ENCODE measurements at regions not wholly inside any gene's neighbourhood (a gene's known extent, or its start where the extent isn't known, plus 50 kb on each side); places are given as distances from the start of the nearest gene placed in this dataset.

DNA sequence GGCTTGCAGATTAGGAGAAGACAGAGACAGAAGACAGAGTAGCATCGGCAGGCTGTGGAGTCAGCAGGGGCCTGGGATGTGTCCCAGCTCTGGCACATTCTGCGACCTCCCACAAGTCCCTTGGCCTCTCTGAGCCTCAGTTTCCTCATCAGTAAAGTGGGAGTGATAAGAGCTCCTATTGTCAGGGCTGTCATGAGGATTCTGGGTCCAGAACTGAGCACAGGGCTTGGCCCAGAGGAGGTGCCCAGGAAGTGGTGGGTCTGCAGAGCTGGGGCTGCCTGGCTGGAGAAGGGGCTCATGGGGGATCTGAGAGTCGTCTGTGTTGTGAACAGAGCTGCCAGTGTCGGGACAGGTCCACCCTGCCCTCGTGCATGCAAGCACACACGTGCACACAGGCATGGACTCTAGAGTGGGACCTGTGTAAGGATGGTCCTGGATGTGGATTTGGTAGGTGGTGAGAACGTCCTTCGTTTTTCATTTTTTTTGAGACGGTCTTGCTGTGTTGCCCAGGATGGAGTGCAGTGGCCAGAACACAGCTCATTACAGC lies 262.9 kb downstream of the PTPRU start:
- no peak for DNase-seq

DNA sequence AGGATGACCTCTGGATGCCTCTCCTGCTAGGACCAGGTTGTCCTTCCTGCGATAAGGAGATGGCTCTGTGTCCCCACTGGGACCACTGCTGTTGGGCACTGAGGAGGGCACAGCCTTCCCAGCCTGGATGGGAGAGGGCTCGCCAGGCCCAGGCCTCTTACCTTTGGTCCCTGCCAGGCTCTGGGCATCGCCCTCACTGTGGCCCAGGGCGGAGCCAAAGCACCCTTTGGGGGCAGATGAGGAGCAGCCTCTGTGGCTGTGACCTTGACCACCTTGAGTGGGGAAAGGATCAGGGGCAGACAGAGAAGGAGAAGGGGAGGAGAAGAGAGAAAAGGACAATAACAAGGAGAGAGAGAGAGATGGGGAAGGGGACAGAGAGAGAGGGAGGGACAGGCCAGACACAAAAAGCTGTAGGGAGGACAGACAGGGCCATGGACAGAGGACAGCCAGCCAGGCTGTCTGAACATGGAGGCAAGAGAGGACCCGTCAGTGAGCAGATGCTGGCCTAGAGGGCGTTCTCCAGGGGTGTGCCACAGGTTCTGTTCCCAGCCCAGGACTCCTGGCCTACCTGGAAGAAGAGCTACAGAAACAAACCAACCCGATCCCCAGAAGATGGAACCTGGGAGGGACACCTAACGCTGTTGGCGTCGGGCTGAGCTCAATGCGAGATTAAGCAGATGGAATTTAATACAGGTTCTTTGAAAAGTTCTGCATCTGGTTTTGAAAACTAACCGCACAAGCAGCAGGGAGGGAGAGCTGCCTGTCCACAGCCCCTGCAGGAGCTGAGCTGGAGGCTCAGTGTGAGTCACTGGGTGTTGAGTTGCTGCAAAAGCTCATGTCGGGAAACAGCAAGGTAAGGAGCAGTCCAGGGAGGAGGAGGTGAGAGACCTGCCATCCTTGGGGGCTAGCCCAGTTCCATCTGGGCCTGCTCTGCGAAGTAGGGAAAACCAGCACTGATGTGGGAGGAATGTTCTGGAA lies 262.1 kb downstream of the PTPRU start:
- no peak for DNase-seq

DNA sequence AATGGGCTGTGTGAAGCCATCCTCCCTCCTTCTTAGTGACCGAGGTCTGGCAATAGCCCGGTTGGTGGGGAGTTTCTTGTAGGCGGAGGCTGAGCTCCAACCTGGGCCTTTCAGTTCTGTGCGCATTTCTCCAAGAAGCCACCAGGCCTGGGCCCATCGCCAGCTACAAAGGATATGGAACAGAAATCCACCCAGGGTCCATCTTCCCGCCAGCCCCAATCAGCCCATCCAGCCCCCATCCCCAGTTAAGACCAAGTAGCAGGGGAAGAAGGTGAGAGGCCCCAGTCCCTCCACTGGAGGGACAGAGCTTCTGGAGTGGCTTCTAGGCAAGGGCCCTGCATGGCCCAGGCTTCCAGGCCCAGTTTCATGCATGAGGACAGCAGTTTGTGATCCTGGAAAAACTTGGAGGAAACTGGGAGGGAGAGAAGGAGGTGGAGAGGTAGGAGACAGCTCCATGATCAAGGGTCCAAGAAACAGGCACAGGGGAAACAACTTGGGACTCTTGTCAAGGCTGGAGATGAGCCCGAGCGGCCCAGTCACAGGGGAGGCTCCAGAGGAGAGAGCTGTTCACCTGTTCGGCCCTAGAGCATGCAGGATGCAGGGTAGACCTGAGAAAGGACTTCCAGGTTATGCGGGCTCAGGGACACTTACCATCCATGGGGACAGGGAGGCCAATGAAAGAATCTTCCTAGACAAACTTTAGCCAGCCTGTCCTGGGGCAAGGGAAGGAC lies 261.2 kb downstream of the PTPRU start:
- no peak for DNase-seq

DNA sequence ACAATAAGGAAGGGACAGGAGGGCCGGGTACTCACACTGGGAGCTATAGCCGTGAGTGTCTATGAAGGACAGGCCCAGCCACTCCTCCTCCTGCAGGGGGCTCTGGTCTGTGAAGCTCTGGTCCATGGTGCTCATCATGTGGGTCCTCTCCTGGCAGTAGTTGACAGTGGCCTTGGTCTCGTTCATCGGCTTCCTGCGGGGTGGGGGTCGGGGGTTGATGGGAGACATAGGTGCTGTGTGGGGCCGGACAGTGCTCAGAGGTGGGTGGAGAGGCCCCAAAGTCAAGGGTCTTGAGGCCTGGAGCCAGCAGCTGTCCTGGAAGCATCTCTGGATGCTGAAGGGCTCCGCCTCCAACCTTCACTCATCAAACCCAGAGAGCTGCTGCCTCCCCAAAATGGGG lies 260.4 kb downstream of the PTPRU start:
- DNase-seq: no peak

DNA sequence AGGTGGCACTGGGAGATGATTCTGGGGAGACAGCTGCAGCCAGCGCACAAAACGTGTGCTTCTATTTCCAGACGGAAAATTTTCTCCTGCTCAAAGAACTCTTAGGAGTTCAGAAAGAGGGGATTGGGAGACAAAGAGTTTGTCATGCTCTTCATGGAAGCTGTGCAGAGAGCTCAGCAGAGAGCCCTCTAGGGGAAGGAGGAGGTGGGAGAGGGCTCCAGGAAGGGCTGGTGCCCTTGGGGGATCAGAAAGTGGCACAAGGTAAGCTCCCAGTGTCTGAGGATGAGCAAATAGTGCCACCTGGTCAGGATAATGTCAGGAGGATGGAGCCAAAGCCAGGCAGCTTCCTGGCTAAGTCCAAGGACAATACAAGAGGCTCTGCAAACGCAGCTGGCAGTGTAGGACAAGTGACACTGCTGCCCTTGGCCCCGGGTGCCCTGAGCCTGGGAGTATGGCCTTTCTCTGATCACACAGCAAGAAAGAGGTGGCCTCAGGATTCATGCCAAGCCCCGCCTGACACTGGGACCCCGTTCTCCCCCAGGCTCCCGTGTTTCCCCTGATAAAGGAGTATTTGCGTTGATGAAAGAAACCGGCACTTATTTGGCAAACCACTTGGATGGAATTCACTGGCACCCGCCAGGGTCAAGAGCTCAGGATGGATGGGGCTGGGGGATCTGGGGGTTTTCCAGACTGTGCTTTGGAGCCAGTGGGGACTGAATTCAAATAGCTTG lies 254.0 kb downstream of the PTPRU start:
- DNase-seq: no peak

DNA sequence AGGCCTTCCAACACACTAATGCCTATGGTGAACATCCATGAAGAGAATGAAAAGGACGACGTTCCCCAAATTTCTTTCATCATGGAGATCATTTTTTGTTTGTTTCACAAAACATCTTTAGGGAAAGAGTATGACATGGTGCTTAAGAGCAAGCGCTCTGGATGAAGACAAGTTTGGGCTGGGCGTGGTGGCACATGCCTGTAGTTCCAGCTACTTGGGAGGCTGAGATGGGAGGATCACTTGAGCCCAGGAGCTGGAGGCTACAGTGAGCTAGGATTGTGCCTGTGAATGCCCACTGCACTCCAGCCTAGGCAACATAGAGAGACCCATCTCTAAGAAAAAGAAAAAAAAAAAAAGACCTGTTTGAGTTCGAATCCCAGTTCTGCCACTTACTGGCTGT lies 253.1 kb downstream of the PTPRU start:
- DNase-seq: no peak

DNA sequence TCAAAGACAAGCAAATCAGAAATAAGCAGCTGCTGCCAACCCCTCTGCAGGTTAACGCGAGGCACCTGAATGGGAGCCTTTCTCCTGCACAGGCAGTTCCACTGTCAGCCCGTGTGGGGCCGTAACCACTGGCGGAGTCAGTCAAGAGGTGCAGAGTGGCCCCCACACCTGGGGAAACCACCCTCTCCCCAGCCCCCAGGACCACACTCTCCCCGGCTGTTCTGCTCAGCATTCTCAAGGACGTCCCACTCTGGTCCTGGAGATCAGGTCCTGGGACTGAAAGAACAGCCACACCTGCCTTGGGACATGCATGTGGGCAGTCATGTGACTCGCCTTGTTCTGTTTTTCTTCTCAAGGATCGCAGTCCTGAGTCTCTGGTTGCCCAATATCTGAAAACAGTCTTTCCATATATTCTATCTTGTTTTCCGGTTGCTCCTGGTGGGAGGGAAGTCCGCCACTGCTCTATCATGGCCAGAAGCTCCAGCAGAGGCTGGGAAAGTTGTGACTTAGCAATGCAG lies 252.5 kb downstream of the PTPRU start:
- DNase-seq: no peak

DNA sequence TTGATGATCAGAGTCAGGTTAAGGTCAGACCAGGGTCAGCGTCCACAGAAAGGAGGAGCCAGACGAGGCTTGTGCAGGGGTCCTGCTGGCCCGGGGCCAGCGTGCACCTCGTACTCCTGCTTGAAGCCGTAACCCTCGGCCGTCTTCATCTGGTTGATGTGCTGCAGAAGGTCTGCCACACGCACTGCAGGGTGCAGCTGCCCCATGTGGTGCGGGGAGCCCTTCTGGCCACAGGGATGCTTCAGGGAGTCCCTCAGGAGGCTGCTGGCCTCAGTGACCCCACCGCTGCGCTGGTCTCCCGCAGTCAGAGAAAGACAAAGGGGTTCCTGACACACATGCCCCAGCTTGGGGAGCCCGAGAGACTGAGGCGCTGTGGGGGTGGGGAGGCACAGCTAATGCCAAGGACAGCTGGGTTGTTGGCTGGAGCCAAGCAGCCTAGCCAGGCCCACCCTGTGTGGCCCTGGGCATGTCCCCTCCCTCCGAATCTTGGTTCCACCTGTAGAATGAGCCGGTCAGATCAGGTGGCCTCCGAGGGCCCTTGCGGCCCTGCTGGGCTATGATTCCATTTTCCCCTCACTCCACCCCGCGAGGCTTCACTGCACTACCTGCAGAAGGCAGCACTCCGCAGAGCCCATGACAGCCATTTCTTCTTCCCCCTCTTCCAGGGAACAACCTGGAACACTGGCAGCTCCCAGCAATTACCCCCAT lies 251.9 kb downstream of the PTPRU start:
- no peak for DNase-seq

DNA sequence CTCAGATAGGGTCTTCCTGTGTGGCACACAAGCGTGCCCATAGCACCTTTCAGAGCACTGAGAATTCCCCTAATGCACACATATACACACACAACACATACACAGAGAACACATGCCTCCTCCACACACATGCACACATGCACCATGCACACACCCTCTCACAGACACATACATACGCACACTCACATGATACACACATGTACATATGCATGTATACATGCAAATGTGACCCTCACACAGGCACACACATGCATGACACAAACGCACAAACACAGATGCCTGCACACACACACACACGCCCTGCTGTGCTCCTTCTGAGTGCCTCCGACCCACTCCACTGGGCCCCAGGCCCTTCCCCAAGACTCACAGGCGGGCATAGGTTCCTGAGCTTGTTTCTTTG lies 251.0 kb downstream of the PTPRU start:
- no peak for DNase-seq

DNA sequence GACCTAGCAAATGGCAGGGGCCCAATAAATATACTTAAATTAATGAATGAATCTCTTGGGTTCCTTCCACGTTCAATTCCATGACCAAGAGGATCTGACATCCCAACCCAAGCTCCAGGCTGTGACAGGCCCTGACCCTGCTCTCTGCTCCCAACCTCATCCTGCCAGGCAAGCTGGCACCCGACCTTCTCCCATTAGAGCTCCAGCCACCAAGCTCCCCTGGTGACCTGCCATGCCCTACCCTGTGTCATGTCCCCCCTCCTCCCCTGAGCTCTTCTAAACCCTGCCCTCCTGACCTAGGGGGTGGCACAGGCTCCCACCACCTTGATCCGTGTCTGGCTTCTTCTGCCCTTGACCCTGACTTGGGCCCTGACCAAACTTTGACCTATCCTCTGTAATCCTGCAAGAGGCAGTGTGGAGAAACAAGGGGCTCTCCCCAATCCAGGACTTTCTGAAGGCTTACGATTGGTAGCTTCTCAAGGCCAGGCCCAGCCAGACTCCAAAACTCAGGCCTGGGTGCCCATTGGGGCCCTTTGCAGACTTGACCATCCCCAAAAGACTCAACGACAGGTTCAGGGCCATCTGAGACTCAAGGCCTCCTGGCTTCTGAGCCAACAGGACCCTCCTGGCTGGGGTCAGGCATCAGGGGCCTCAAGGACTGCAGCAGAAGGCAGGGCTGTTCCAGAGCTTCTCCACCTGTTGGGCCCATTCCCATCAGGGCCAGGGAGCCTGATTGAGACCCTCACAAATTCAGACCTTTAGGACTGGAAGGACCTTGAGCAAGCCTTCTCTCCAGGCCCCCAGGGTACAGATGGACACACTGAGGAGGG lies 249.0 kb downstream of the PTPRU start:
- DNase-seq: no peak

DNA sequence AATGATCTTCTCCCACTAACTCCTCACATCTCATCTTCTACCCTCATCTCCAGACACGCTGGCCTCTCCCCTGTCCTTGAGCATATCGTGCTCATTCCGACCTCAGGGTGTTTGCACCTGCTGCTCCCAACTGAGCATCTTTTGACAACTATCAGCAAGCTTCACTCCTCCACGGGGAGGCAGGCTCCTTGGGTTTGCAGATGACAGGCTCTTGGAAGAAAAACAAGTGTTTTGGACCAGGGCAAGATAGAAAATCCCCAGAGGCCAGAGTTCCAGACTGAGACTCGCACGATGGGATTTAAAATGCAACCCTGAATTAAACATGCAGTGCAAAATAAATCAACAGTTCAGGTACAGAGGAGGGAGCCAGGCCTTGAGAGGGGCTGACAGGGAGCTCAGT lies 246.7 kb downstream of the PTPRU start:
- DNase-seq: no peak

DNA sequence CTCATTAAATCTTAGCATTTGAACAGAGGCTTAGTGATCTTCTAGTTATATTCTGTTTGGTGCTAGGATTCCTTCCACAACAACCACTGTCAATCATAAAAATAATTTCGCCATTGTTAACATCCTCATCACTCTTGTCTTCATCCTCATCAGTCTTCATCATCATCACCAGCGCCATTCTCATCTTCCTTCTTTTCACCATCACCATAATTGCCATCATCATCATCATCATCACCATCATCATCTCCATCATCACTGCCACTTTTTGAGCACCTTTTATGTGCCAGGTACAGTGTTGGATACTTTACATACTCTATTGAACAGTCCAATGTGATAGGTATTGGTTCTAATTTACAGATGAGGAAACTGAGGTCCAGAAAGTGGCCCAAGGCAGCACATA lies 245.7 kb downstream of the PTPRU start:
- no peak for DNase-seq

DNA sequence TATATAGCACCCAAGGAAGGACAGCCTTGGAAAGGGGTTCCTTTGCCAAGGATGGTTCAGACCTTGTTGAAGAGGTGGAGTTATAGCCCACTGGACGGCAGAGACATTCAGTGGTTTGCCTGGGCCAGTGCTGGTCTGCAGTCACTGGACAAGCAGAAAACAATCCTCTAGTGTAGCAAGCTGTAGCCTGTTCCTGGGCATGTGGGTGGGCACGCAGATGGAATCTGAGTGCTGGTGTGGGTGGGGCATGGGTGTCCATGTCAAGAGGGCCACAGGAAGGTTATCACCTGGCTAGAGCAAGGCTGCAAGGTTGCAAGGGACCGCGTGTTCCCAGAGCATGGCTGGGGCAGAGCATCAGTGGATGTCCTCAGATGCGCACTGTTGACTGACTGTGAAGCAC lies 244.7 kb downstream of the PTPRU start:
- no peak for DNase-seq

DNA sequence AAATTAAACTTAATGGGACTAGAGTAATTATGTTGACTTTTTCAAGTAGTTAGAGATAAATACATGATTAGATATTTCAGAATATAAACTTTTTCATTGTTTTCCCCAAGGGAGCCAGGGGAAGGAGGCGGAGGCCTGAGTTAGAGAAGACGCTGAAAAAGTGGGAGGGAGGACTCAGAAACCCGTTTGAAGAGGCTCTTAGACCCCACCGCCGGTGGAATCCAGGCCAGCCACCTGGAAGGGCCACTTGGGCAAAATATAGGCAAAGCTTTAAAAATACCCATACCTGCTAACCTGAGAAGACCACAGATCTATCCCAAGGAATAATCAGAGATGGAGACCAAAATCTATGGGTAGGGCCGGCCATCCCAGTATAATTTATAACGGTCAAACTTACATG lies 242.6 kb downstream of the PTPRU start:
- DNase-seq: no peak

DNA sequence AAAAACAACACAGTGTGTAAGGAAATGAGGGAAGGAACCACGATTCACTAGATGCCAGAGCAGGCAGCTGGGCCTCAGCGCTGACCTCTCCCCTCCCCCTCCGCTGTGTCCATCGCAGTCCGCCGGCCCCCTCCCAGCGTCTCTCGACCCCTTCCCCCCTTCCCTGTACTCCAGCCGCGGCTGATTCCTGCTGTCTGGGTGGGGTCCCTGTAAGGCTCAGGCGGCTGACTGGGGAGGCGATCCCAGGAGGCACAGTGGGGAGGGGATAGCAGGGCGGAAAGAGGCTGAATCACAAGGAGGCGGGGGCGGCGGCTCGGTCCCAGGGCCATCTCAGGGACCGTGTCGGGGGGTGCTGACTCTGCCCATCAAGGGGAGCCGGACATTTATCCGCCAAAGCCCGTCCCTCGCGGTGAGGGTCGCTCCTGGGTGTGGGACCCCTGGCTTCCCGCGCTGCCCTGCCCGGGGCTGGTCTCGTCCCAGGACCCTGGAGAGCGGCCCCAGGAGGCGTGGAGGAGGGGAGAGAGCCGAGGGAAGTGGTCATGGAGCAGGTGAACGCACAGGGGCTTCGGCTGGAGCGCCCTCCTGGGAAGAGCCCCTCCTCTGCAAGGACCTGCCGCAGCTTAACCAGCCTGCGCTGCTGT lies 241.9 kb downstream of the PTPRU start:
- DNase-seq: no peak

DNA sequence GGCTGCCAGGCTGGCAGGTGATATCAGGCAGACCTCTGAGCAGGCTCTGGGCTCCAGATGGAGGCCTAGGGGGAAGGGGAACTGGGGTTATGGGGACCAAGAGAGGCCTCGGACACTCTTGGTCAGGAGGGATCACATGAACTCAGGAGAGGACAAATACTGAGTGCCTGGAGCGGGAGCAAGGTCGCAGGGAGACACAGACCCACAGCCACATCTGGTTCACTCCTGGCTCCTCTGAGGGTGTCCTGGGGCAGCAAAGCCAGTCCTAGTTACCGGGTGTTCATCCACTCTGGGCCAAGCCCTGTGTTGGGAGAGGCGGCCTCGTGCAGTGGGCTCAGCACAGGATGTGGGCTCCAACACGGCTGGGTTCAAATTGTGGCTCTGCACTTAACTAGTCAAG lies 239.0 kb downstream of the PTPRU start:
- no peak for DNase-seq

DNA sequence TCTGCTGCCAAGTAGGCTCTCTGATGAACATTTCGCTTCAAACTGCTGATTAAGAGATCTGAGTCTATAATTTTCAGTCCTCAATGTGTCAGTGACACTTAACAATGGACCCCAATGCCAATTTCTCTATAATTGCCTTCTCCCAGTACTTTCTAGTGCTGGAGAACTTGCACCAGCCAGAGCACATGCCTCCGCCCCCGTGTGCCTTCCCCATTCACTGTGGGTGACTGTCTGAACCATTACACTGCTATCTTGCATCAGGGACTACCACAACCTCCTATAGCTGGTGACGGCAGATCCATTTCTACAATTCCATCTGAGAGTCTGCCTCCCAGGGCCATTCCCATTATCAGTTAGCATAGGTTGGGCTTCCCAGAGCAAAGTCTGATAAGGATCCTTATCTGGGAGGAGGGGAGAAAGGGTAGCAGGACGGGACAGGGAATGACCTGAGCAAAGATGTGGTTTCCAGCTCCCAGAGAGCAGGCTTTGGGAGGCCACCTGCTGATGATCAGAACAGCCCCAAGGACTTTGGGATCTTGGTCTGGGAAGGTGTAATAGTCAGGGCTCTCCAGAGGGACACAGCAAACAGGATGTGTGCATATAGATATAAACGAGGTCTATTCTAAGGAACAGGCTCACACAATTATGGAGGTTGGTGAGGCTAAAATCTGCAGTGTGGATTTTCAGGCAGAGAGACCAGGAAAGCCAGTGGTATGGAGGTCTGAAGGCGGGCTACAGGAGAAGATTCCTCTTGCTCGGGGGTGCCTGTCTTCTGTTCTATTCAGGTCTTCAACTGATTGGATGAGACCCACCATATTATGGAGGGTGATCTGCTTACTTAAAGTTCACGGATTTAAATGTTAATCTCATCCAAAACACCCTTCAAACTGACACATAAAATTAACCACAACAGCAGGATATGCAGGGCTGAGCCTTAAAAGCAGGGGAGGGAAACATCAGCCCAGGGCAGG lies 238.2 kb downstream of the PTPRU start:
- DNase-seq: no peak

DNA sequence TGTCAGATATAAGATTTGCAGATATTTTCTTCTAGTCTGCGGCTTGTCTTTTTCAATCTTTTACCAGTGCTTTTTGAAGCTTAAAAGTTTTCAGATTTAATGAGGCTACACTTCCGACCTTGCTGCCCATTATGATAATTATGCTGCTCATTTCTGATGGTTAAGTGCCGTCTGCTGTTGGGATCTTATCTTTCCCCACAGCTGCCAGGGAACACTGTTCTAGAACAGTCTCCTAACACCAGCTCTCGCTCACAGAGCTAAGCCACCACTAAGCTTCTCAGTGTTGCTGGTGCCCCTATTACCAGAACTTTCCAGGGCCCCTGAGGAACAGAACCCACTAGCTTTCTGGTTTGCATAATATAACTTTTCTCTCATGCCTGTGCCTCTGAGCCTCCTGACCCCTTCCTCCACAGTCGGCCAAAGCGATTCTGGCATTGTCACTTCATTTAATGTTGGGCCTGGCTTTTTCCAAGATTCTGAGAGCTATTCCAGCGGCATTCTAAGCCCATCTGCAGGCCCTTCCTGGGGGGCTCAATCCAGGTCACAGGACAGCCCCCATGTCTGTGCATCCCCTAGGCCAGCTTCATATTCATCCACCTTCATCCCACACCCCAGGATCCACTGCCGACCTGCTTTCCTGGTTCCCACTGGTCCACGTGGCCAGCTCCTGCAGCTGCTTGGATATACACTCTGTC lies 237.0 kb downstream of the PTPRU start:
- no peak for DNase-seq
